ENCODE measurements at regions not wholly inside any gene's neighbourhood (a gene's known extent, or its start where the extent isn't known, plus 50 kb on each side); places are given as distances from the start of the nearest gene placed in this dataset.

- no peak for TF ChIP-seq ZNF552 (CRISPR knock-in tag; IDR thresholded peaks at IDR 0.05; ENCODE audit: borderline replicate concordance)
- TF ChIP-seq SETDB1 (CRISPR knock-in tag; IDR thresholded peaks at IDR 0.05; ENCODE audit: borderline replicate concordance) = no peak
- no peak for TF ChIP-seq TIGD3 (CRISPR knock-in tag; IDR thresholded peaks at IDR 0.05; ENCODE audit: borderline replicate concordance)
- no peak for TF ChIP-seq ZNF543 (CRISPR knock-in tag; IDR thresholded peaks at IDR 0.05)
- no peak for TF ChIP-seq ZNF788 (CRISPR knock-in tag; IDR thresholded peaks at IDR 0.05; ENCODE audit: borderline replicate concordance)
- TF ChIP-seq, protein P1, sequence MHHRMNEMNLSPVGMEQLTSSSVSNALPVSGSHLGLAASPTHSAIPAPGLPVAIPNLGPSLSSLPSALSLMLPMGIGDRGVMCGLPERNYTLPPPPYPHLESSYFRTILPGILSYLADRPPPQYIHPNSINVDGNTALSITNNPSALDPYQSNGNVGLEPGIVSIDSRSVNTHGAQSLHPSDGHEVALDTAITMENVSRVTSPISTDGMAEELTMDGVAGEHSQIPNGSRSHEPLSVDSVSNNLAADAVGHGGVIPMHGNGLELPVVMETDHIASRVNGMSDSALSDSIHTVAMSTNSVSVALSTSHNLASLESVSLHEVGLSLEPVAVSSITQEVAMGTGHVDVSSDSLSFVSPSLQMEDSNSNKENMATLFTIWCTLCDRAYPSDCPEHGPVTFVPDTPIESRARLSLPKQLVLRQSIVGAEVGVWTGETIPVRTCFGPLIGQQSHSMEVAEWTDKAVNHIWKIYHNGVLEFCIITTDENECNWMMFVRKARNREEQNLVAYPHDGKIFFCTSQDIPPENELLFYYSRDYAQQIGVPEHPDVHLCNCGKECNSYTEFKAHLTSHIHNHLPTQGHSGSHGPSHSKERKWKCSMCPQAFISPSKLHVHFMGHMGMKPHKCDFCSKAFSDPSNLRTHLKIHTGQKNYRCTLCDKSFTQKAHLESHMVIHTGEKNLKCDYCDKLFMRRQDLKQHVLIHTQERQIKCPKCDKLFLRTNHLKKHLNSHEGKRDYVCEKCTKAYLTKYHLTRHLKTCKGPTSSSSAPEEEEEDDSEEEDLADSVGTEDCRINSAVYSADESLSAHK (CRISPR knock-in tag; IDR thresholded peaks at IDR 0.05; ENCODE audit: borderline replicate concordance) = no peak
- no peak for TF ChIP-seq ZFP36L2 (CRISPR knock-in tag; IDR thresholded peaks at IDR 0.05)
- TF ChIP-seq, protein P2, sequence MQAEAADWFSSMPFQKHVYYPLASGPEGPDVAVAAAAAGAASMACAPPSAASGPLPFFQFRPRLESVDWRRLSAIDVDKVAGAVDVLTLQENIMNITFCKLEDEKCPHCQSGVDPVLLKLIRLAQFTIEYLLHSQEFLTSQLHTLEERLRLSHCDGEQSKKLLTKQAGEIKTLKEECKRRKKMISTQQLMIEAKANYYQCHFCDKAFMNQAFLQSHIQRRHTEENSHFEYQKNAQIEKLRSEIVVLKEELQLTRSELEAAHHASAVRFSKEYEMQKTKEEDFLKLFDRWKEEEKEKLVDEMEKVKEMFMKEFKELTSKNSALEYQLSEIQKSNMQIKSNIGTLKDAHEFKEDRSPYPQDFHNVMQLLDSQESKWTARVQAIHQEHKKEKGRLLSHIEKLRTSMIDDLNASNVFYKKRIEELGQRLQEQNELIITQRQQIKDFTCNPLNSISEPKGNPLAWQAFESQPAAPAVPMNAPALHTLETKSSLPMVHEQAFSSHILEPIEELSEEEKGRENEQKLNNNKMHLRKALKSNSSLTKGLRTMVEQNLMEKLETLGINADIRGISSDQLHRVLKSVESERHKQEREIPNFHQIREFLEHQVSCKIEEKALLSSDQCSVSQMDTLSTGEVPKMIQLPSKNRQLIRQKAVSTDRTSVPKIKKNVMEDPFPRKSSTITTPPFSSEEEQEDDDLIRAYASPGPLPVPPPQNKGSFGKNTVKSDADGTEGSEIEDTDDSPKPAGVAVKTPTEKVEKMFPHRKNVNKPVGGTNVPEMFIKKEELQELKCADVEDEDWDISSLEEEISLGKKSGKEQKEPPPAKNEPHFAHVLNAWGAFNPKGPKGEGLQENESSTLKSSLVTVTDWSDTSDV (CRISPR knock-in tag; IDR thresholded peaks at IDR 0.05) = no peak
- no peak for TF ChIP-seq ZSCAN25 (CRISPR knock-in tag; IDR thresholded peaks at IDR 0.05)
- TF ChIP-seq ZBTB34 (CRISPR knock-in tag; IDR thresholded peaks at IDR 0.05) = no peak
Observed at GRCh38 chr4:86497131-86497530, 97.0 kb upstream of the PTPN13 start (continued).
